GM12874 (cell line): ENCODE measurements at regions not wholly inside any gene's neighbourhood (a gene's known extent, or its start where the extent isn't known, plus 50 kb on each side); places are given as distances from the start of the nearest gene placed in this dataset.

Experiments
- CTCF ChIP-seq: IDR thresholded peaks from 2 replicates; pipeline ENCODE4 v1.5.1; 2011; ENCODE audit warnings: low read depth, mild to moderate bottlenecking, control low read depth, low read length, moderate library complexity; ENCODE audit not compliant: insufficient read depth

- TF ChIP-seq CTCF, result no peak
These were observed 79.9 kb upstream of the DRD2 start for GRCh38 chr11:113555071-113555619.

DNA sequence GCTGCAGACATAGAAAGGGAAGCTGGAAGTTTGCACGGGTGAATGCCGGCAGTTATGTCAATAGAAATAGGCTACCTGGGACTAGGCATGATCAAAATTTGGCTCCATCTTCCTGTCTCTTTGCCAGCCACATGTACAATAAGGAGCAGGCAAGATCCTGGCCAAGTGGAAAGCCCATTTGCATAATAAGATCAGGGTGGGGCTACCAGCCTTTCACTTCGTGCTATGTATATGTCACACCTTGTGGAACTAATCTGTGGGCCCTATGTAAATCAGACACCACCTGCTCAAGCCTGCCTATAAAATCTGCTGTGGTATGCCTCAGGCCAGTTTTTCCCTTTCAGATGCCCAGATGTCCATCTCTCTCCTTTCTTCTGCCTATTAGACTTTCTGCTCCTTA, 79.3 kb upstream of the DRD2 start:
- TF ChIP-seq CTCF, result no peak

DNA sequence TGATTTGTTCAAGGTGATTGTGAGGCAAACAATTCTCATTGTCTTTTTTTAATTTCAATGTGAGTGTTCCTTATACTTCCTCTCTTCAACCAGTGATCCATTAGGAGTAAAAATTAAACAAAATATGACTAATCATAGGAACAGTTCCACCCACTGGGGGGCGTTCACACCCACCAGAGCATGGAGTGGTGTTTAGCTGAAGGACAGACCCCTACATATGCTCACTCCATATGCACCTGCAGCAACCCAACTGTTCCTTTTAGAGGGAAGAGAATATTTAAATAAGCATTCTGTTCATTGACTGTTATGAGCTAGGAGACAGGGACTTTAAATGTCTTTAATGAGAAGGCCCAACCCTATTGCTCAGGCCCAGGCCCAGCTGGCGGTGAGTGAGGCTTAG, 78.7 kb upstream of the DRD2 start:
- no peak for TF ChIP-seq CTCF

DNA sequence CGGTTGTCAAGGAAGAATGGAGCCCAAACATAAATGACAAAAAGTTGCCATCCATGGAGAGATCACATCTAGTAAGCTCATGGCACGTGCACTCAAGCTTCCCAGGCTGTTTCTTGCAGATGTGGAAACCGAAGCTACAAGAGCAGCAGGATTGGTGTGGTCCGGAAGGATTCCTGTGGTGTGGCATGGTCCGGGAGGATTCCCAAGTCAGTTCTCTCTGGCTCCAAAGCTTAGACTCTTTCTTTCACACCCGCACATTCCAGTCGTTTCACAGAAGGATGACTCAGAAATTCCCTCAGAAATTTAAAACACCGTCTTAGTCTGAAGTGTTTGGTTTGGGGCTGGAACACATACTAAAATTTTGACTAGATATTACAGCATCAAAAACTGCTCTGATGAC, 78.0 kb upstream of the DRD2 start:
- TF ChIP-seq CTCF, result no peak

DNA sequence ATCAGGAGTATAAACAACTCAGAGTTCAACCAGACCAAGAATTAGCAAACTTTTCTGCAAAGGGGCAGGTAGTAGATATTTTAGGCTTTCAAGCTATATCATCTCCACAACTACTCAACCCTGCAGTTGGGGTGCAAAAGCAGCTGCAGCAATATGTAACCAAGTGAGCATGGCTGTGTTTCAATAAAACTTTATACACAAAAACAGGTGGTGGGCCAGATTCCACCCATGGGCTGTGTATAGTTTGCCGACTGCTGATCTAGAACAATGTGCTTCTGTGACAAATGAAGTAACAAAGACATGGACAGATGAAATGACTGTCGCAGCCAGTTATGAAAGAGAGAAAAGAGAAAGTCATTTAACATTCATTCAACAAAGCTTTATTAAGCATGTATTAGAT, 77.1 kb upstream of the DRD2 start:
- TF ChIP-seq CTCF, result no peak

DNA sequence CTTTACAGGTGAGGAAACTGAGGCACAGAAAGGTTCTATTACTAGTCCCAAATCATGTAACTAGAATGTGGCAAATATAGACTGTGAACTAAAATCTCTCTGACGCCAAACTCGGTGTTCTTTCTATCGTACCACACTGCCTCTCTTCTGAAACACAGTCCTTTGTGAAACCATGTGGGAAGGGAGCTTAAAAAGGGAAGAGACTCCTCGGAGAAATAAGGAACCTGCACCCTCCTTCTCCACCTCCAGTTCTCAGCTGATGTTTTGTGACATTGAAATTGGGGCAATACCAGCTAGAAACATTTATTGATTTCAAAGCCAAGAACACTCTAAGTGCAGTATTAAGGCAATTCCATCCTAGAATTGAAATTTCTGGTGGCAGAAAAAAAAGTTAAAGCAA, 76.4 kb upstream of the DRD2 start:
- TF ChIP-seq CTCF, result no peak

DNA sequence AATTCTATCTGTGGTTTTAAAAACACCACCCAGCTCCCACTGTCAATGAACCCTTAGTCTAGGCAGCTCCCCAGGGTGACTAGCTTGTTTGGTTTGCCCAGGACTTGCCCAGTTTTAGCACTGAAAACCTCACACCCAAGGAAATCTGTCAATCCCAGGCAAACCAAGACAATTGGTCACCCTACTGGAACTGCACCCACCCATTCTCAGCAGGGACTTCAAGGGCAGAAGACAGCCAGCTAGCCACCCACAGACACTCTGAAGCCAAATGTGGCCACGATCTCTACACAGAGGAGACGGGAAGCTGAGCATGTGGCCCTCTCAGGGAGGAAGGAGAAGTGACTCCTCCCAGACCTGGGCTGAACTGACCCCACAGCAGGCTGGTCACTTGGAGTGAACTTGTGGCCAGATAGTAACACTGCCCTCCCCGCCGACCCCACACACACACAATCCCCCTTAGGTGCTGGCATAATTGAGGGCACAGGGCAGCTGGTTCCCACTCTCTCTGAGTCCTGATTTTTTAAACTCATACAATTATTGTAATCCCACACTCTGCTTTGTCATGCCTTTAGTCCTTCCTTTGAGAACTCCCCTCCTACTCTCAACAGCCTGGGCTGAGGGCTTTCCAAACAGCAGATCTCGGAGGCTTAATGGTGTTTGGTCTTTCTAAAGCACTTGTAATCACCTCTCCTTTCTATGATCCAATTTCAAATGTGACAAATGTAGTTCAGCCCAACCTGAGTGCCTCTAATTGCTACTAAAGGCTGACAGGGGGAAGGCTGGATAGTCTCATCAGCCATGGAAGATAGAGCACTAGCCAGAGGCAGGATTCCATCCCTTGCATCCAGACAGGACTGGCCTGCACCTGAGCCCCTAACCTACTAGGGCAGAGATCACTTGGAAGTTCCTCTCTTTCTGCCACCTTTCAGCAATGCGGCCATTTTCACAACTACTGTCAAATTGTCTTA, 74.7 kb upstream of the DRD2 start:
- TF ChIP-seq CTCF, result no peak
